ENCODE measurements at regions not wholly inside any gene's neighbourhood (a gene's known extent, or its start where the extent isn't known, plus 50 kb on each side); places are given as distances from the start of the nearest gene placed in this dataset.

GRCh38 chr14:39847852-39848251 lies 415.6 kb upstream of the FBXO33 start:
- no peak for TF ChIP-seq CTCF (IDR thresholded peaks at IDR 0.05; ENCODE audit: insufficient read depth, missing control alignments)
- no peak for FAIRE-seq
- no peak for DNase-seq (ENCODE audit: insufficient read length, low spot score)

GRCh38 chr14:39847194-39847593 lies 415.0 kb upstream of the FBXO33 start:
- TF ChIP-seq CTCF (IDR thresholded peaks at IDR 0.05; ENCODE audit: insufficient read depth, missing control alignments), result no peak
- DNase-seq (ENCODE audit: insufficient read length, low spot score), result no peak
- FAIRE-seq, result no peak

GRCh38 chr14:39843881-39844280 lies 411.6 kb upstream of the FBXO33 start:
- TF ChIP-seq CTCF (IDR thresholded peaks at IDR 0.05; ENCODE audit: insufficient read depth, missing control alignments), result no peak
- FAIRE-seq (no peak), DNase-seq (ENCODE audit: insufficient read length, low spot score) (no peak)

- TF ChIP-seq CTCF (IDR thresholded peaks at IDR 0.05; ENCODE audit: insufficient read depth, missing control alignments), result no peak
- DNase-seq (ENCODE audit: insufficient read length, low spot score) (no peak), FAIRE-seq (no peak)
Measured at GRCh38 chr14:39841088-39841487, 408.9 kb upstream of the FBXO33 start.

GRCh38 chr14:39827901-39828655 lies 395.8 kb upstream of the FBXO33 start:
- DNase-seq (ENCODE audit: insufficient read length, low spot score), result no peak
- no peak for FAIRE-seq
- TF ChIP-seq CTCF (IDR thresholded peaks at IDR 0.05; ENCODE audit: insufficient read depth, missing control alignments), result no peak

- DNase-seq (ENCODE audit: insufficient read length, low spot score), result no peak
- TF ChIP-seq CTCF (IDR thresholded peaks at IDR 0.05; ENCODE audit: insufficient read depth, missing control alignments), result no peak
- no peak for FAIRE-seq
Measured at GRCh38 chr14:39812532-39813320, 380.5 kb upstream of the FBXO33 start.

- no peak for DNase-seq (ENCODE audit: insufficient read length, low spot score)
- no peak for FAIRE-seq
- no peak for TF ChIP-seq CTCF (IDR thresholded peaks at IDR 0.05; ENCODE audit: insufficient read depth, missing control alignments)
Measured at GRCh38 chr14:39807271-39807670, 375.0 kb upstream of the FBXO33 start.
